HG02852 (cell line): ENCODE measurements at regions not wholly inside any gene's neighbourhood (a gene's known extent, or its start where the extent isn't known, plus 50 kb on each side); places are given as distances from the start of the nearest gene placed in this dataset.
"Not testable (repeated sequence)": the region's sequence is repeated elsewhere in the genome, so short reads cannot be mapped to it uniquely, and the experiment has no call there.

Experiments used
- ATAC-seq: cut with Tn5 transposase; IDR thresholded peaks from one replicate; pipeline ENCODE4 v1.9.1; 2021; ENCODE audit warnings: mild to moderate bottlenecking, moderate library complexity; ENCODE audit not compliant: unreplicated experiment

DNA sequence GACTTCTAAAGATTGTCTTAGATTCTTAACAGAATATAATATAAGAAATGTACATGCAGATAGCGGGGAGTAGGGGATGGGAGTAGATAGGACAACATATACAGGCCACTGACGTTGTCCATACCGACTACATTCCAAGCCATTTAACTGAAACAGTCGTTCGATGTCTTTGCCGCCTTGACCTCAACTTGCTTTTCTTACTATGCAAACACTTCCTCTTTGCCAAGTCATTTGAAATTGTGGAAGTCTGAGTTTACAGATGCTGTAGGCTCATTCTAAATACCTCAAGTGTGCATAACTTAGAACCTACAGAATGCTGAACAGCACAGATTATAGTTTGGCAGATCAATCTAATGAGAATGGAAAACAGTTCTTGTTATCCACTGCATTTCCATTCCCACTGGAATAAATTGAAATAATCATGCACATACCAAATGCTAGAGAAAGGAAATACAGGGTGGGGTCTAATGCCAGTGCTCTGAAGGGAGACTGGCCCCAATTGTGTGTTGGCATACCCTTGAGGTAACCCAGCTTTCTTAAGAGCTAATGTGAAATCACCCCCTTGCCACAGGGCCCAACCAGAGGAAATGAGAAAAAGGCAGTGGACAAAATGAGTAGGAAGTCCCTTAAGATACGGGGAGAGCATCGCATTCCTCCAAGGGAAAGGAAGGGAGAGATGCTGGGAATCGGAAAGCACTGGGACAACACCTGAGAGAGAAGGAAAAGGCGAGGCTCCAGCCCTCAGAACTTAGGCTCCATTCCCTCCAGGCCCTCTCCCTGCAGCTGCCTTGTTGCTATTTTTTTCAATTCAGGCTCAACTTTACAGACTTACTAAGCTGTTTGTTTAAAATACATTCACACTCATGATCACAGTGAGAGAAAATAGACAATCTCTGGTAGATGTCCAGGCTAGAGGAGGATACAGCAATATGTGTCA is 380.9 kb upstream of the TMTC1 start:
- ATAC-seq: no peak

- ATAC-seq: not testable (repeated sequence)
Observed at GRCh38 chr12:30156833-30157232, 373.1 kb upstream of the TMTC1 start.

DNA sequence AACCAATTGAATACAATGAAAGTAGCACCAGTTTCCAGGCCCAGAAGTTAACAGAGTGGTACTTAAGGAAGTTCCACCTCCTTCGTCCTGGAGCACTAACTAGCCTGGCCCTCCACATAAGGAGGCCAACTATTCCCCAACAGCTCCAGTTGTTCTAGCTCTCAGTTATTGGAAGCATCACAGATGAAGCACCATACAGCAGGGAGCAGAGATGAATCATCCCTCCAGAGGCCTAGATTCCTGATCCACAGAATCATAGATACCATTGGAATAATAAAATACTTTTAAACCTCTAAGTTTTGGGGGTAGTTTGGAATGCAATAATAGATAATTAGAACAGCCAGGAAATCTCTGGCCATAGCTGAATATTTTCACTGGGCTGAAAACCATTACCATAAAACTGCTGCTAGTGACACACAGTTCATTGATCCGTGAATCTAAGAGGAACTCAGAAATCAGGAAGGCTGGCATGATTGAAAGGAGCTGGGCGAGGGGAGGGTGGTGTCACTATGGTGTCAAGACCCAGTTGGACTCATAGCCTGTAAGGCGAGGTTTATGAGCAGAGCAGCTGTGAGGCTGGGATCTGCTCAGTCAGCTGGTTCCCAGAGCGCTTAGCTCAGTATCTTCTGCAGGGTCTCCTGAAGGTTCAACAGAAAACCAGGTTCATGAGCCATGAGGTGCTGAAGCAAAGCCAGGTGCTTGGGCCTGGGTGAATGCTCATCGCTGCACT is 371.4 kb upstream of the TMTC1 start:
- no peak for ATAC-seq

DNA sequence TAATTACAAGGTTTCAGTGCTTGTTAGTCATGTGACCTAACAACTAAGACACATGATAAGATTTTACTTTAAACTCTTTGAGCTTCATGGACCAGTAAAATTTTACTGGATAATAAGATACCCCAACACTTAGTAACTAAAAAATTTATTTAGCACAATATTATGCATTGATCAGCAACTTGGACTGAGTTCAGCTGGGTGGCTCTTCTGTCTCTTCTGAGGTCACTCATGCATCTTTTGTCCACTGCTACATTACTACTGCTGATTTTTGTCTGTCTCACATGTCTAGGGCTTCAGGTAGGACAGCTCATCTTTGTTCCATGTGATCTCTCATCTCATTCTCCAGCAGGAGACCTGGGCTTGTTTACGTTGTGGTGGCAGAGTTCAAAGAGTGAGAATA is 370.2 kb upstream of the TMTC1 start:
- no peak for ATAC-seq

DNA sequence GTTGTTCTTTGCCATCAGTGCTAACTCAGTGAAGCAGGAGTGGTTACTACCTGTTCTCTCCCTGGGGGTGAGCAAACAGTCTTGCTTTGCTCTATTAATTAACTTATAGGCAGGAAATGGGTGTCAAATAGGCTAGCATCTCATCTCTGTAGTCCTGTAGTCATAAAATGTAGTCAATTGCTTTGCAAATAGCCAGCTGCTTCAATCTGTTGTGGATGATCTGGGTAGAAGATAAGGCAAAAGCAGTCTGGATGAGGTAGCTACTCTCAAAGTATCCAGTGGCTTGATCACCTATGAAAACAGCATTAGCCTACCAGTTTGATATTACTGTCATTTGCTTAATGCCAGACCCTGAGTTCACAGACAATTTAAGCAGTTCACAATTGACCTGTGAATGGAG is 369.0 kb upstream of the TMTC1 start:
- no peak for ATAC-seq

- ATAC-seq: no peak
Observed at GRCh38 chr12:30151831-30152230, 368.1 kb upstream of the TMTC1 start.

DNA sequence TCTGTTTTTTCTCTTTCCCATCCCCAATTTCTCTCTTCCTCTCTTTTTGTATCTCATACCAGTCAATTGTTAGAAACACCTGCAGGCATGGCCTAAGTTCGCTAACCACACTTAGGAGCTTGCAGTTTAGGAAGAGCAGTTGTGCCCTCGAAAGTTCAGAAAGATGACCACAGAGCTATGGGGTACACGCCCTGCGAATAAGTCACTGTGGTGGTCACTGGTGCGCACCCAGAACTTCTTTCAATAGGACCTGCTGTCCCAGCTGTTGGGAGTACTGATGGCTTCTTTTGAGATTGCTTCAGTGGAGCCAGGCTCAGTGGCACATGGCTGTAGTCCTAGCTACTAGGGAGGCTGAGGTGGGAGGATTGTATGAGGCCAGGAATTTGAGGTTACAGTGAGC is 362.8 kb upstream of the TMTC1 start:
- ATAC-seq: no peak

GRCh38 chr12:30145684-30146032 is 361.9 kb upstream of the TMTC1 start:
- no peak for ATAC-seq

DNA sequence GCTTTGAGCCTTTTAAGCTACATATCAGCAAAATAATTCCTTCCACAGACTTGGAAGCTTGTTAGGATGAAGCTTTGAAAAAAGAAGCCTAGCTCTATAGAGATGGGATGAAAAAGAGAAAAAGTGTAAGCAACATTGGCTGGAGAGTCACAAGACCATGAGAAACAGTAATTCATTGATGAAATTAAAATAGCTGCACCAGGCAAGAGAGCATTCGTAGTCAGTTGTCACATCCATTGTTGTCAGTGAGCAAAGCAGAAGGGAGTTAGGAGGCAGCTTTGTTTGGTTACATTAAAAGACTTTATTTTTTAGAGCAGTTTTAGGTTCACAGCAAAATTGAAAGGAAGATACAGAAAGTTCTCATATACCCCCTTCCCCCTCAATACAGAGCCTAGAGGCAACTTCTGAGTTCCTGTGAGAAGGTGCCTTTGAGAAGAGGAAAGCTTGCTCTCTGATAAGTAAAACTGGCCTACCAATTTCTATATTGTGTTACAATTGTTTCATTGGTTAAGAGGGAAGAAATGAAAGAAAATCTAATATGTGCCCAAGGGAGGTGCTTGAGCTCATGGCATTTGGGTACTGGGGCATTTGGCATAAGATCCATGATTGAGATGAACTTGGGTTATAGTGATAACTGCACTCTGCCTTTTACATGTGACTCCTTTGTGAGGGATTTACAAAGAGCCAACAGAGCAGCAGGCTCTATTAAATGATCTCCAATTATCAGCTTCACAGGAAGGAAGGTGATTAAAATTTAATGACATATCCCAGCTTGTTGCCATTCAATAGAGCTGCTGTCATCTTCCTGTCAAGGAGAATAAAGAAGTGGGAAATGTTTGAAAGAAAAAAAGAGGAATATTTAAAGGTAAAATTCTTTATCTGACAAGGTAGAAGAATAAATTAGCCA is 361.3 kb upstream of the TMTC1 start:
- ATAC-seq: no peak

- no peak for ATAC-seq
Observed at GRCh38 chr12:30142301-30142700, 358.6 kb upstream of the TMTC1 start.

DNA sequence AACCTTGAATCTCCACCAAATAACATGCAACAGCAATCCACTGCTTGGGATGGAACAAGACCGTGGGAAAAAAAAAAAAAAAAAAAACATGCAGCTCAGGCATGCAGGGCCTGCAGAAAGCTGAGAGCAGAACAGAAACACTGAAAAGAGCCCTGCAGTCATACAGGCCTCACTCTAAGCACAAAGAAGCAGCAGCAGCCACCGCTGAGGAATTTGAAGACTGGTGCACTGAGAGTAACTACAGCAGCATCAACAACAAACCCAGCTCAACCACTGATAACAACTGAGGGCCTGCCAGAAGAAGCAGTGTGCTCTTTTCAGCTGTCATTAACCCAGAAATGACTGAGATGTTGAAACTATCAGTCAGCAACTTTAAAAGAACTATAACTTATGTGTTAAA is 354.7 kb upstream of the TMTC1 start:
- no peak for ATAC-seq

DNA sequence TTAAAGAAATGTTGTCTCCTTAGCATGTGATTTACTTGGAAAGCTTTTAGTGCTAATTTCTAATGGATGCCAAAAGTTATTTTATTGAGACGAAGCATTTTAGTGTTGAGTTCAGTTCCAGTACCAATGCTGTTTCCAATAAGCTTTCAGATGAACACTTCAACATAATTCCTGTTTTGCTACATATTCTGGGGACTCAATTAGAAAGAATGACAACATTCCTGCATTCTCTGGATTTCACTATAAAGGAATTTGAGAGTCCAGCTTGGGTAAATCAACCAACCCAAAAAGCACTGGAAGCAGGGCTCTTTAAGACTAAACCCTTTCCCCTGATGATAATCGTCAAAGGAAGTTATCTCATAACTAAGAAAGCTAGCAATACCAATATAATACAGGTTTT is 353.0 kb upstream of the TMTC1 start:
- no peak for ATAC-seq

DNA sequence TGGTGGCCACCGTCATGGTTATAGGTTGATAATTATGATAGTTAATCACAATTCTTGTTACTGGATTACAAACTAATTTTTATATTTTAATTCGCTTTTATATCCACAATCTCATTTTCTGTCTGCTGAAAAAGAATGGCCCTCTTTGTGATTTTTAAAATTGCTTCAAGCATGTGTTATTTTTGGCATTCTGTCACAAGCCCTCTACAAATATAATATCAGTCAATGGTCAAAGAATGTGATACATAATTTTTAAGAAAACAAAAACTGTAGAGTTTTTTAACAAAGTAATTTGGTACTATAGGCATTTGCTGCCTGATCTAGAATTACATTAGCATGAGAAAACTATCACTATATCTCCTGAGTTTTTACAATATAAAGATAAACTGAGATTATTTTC is 352.0 kb upstream of the TMTC1 start:
- ATAC-seq: no peak

DNA sequence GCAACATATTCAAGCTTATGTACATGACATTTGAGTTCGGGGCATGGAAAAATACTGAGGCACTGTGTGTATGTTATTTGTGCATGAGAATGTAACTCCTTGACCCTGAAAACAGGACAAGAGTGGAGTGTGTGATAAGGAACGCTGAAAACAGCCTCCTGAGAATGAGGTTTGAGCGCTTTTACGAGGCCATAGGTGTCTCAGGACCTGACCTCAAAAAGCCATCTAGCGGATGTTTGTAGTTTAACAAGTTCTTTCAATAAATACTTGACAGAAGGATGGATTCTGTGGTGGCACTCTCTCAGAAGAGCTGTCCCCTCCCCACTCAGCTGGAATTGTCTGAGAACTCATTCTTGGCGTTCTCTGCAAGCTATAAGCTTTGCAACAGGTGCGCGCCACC is 350.5 kb upstream of the TMTC1 start:
- no peak for ATAC-seq

DNA sequence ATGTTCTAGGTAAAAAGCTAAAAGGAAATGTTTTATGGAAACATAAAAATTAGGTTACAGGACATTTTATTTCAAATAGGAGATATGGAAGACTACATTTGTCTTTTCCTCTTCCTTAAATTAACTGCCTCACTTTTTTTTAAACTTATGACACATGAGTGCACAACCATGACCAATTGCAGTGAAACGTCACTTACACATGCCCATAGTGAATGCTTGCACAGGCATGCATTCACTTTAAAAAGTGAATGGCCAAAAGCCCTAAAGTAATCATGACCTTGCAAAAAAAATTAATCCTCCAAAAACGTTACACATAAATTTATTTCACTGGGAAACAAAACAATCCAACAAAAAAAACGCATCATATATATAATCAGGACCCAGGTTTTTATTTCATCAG is 343.2 kb upstream of the TMTC1 start:
- no peak for ATAC-seq

GRCh38 chr12:30120522-30120921 is 336.8 kb upstream of the TMTC1 start:
- ATAC-seq: no peak

GRCh38 chr12:30117483-30117882 is 333.7 kb upstream of the TMTC1 start:
- no peak for ATAC-seq

- no peak for ATAC-seq
Observed at GRCh38 chr12:30111719-30112118, 328.0 kb upstream of the TMTC1 start.

DNA sequence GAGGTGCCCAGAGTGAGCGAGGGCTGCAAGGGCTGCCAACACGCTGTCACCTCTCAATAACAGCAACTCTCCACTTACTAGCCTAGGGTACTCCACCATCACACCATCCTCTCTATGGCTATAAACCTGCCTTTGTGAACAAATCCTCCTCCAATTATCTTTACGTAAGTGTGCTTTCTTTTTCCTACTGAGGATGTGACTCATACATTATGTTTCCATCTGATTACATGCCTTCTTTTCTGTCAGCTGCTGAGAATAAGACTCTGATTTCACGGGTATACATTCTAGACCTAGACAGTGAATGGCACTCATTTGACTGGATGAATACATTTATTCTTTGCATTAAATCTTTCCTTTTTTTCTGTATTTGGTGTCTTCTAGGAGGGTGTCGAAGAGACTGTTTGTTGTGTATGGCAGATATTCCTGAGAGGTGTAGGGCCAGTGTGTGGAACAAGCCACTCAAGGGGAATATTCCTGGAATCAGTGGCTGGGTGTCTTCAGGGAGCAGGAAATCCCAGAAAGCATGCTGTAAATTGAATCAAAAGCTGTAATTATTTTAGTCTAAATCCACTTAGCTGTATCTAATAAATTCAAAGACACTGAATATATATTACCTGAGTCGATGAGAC is 327.3 kb upstream of the TMTC1 start:
- no peak for ATAC-seq

- ATAC-seq: no peak
Observed at GRCh38 chr12:30110498-30110897, 326.8 kb upstream of the TMTC1 start.

GRCh38 chr12:30108666-30109065 is 324.9 kb upstream of the TMTC1 start:
- ATAC-seq: no peak
